HL-60 (cell line): ENCODE measurements at regions not wholly inside any gene's neighbourhood (a gene's known extent, or its start where the extent isn't known, plus 50 kb on each side); places are given as distances from the start of the nearest gene placed in this dataset.
"Not testable (repeated sequence)": the region's sequence is repeated elsewhere in the genome, so short reads cannot be mapped to it uniquely, and the experiment has no call there.

Experiments
- CTCF ChIP-seq: IDR thresholded peaks from one replicate; pipeline ENCODE4 v1.5.1; 2011; ENCODE audit warnings: low read length, control low read depth, inconsistent platforms; ENCODE audit not compliant: insufficient read depth
- POLR2AphosphoS5 ChIP-seq: IDR thresholded peaks from 2 replicates; pipeline ENCODE4 v1.6.1; 2012; ENCODE audit warnings: low read depth

DNA sequence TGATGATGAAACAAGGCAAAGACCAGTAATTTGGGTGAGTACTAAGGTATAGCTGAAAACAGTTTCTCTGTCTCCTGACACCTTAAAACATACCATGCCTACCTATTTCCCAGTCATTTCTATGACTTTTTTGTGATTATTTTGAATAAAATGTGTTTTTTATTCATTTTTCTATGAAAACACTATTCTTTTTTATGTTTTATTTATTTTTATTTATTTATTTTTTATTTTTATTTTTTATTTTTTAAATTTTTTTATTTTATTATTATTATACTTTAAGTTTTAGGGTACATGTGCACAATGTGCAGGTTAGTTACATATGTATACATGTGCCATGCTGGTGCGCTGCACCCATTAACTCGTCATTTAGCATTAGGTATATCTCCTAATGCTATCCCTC is 576.8 kb upstream of the TLE4 start:
- TF ChIP-seq CTCF, POLR2AphosphoS5: not testable (repeated sequence)
